Sigmoid colon (tissue), 6 donors: ENCODE measurements at regions not wholly inside any gene's neighbourhood (a gene's known extent, or its start where the extent isn't known, plus 50 kb on each side); places are given as distances from the start of the nearest gene placed in this dataset.

Experiments
- DNase-seq: peaks from one replicate; pipeline ENCODE4 v3.0.0-alpha.2; 2019
- H3K27ac ChIP-seq, 4 donors: fragments of 200-600 bp; sonication (generic); one replicate each; pipeline ENCODE4 v1.5.1; 2016 to 2019; ENCODE audit warnings: mild to moderate bottlenecking in 1 of 4
- H3K27me3 ChIP-seq, 3 donors: fragments of 200-600 bp; sonication (generic); one replicate each; pipeline ENCODE4 v1.5.1; 2019; ENCODE audit warnings: mild to moderate bottlenecking in 1 of 3
- H3K36me3 ChIP-seq, 4 donors: fragments of 200-600 bp; sonication (generic); one replicate each; pipeline ENCODE4 v1.5.1; 2016 to 2019
- H3K4me1 ChIP-seq, 4 donors: fragments of 200-600 bp; sonication (generic); one replicate each; pipeline ENCODE4 v1.5.1; 2017 to 2019
- H3K4me3 ChIP-seq, 4 donors: fragments of 200-600 bp; sonication (generic); one replicate each; pipeline ENCODE4 v1.5.1; 2017 to 2019; ENCODE audit warnings: mild to moderate bottlenecking in 2 of 4, moderate library complexity in 1 of 4
- H3K9me3 ChIP-seq, 4 donors: fragments of 200-600 bp in 3 of 4; sonication (generic) in 3 of 4; one replicate each; pipeline versions ENCODE4 v1.5.1 to v1.6.1; 2013 to 2019
- EP300 ChIP-seq, 4 donors: sonication (generic); formaldehyde crosslinking; IDR thresholded peaks; one replicate each; pipeline ENCODE4 v1.6.1; 2017; ENCODE audit warnings: antibody characterized with exemption in 4 of 4
- POLR2A ChIP-seq, 2 donors: fragments of 450-650 bp; IDR thresholded peaks; one replicate each; pipeline ENCODE4 v1.6.1; 2016; ENCODE audit warnings: antibody characterized with exemption in 2 of 2, mild to moderate bottlenecking in 2 of 2, moderate library complexity in 2 of 2
- POLR2AphosphoS5 ChIP-seq, 4 donors: sonication (generic); formaldehyde crosslinking; IDR thresholded peaks; one replicate each; pipeline ENCODE4 v1.6.1; 2017; ENCODE audit warnings: antibody characterized with exemption in 4 of 4
- WGBS, 2 donors: extraction: QIAGEN DNeasy Blood & Tissue Kit; methylation state at CpG; one replicate each; pipeline ENCODE4 v1.1.7; 2013; 5-methylcytosine and 5-hydroxymethylcytosine counted together
- intact Hi-C: fragments of 100-400 bp; cut with DNase I; formaldehyde crosslinking; loops from one replicate; pipeline ENCODE4 v1.15.1; 2023
- TF ChIP-seq, protein P1 (sequence below), 4 experiments: fragments of 450-650 bp in 3 of 4; fragments of 200-600 bp in 1 of 4; IDR thresholded peaks; one replicate each; pipeline ENCODE4 v1.5.1; 2016 to 2019; ENCODE audit warnings: antibody characterized with exemption in 4 of 4, mild to moderate bottlenecking in 3 of 4, moderate library complexity in 2 of 4
- donor health status: healthy with polysubstance abuse.
- donor health status: healthy.

DNA sequence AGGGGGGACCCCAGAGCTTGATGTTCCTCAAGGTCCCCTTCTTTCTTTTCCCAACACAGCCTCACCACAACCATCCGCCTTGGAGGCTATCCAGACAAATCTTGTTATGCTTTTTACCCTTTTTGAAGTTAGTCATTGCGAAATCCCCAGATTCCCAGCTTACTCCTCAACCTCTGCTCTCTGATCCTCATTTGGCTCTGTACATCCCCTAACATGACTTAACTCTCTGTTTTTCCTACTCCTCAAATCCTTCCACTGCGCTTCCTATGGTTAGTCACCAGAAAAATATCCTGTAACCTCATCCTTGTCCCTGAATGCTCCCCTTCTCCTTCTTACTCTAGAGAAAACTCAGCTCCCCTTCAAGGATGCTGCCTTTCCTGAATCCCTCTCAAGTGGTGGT, 189.1 kb upstream of the POU3F1 start:
- no peak for DNase-seq
- no peaks in the 10 kb centered on the region for H3K9me3 ChIP-seq
- no peak overlapping the region for H3K4me3 ChIP-seq
- H3K4me1 ChIP-seq: no peaks in the 10 kb centered on the region
- TF ChIP-seq POLR2A (IDR thresholded peaks at IDR 0.05) (no peak), POLR2AphosphoS5 (IDR thresholded peaks at IDR 0.05) (no peak), EP300 (IDR thresholded peaks at IDR 0.05) (no peak)
- TF ChIP-seq, protein P1, sequence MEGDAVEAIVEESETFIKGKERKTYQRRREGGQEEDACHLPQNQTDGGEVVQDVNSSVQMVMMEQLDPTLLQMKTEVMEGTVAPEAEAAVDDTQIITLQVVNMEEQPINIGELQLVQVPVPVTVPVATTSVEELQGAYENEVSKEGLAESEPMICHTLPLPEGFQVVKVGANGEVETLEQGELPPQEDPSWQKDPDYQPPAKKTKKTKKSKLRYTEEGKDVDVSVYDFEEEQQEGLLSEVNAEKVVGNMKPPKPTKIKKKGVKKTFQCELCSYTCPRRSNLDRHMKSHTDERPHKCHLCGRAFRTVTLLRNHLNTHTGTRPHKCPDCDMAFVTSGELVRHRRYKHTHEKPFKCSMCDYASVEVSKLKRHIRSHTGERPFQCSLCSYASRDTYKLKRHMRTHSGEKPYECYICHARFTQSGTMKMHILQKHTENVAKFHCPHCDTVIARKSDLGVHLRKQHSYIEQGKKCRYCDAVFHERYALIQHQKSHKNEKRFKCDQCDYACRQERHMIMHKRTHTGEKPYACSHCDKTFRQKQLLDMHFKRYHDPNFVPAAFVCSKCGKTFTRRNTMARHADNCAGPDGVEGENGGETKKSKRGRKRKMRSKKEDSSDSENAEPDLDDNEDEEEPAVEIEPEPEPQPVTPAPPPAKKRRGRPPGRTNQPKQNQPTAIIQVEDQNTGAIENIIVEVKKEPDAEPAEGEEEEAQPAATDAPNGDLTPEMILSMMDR (IDR thresholded peaks at IDR 0.05): no peak
- H3K36me3 ChIP-seq: no peaks in the 10 kb centered on the region
- intact Hi-C loops: no loop called here
- no peak overlapping the region for H3K27ac ChIP-seq
- H3K27me3 ChIP-seq: no peaks in the 10 kb centered on the region
- WGBS, 2 donors: 74 to 78% methylated on average over 3 of the region's 3 CpGs

DNA sequence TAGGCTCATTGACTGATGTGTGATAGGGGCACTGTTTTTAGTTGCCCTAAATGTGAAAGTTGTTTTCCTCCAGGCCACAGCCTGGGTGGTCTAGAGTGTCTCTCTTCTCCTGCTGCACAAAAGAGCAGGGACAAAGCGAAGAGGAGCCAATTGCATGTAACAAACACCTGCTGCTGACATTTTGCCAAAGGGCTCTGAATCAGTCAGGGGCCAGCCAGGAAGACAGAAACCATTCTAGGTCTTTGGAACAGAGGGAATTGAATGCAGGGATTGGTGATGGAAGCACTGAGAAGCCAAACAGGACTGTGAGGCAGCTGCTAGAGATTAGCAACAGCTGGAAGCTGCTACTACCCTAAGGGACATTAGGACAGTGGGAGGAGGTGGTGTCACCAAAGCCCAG, 185.3 kb upstream of the POU3F1 start:
- TF ChIP-seq, protein P1 (IDR thresholded peaks at IDR 0.05): no peak
- TF ChIP-seq POLR2AphosphoS5 (IDR thresholded peaks at IDR 0.05): no peak
- TF ChIP-seq POLR2A (IDR thresholded peaks at IDR 0.05): no peak
- no peak for TF ChIP-seq EP300 (IDR thresholded peaks at IDR 0.05)
- no peak overlapping the region for H3K27ac ChIP-seq
- intact Hi-C loops: no loop called here
- no peak overlapping the region for H3K4me3 ChIP-seq
- 83 to 85% methylated on average over 1 of the region's 1 CpG for WGBS, 2 donors
- DNase-seq: no peak
- no peaks in the 10 kb centered on the region for H3K36me3 ChIP-seq
- H3K4me1 ChIP-seq: no peaks in the 10 kb centered on the region
- H3K9me3 ChIP-seq: no peaks in the 10 kb centered on the region
- no peaks in the 10 kb centered on the region for H3K27me3 ChIP-seq

DNA sequence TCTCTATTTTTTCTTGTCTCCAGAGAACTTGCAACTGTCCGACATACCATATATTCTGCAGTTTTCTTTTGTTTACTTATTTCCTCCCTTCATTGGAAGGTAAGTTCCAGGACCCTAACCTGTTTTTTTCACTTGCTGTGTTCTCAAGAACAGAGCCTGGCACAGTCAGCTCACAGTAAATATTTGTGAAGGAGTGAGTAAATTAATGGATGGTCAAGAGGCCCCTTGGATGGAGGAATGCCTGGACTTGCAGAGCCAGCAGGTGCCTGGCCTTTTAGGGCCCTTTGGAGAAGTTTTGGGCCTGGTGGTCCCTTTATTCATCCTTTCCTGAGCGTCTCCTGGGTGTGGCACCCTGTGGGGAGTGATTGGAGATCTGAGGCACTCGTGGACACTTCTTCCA, 182.1 kb upstream of the POU3F1 start:
- H3K4me3 ChIP-seq: no peak overlapping the region
- DNase-seq: no peak
- no peaks in the 10 kb centered on the region for H3K27me3 ChIP-seq
- intact Hi-C loops: no loop called here
- no peaks in the 10 kb centered on the region for H3K9me3 ChIP-seq
- no peaks in the 10 kb centered on the region for H3K4me1 ChIP-seq
- TF ChIP-seq, protein P1 (IDR thresholded peaks at IDR 0.05): no peak
- TF ChIP-seq EP300 (IDR thresholded peaks at IDR 0.05) (no peak), POLR2A (IDR thresholded peaks at IDR 0.05) (no peak), POLR2AphosphoS5 (IDR thresholded peaks at IDR 0.05) (no peak)
- H3K36me3 ChIP-seq: no peaks in the 10 kb centered on the region
- H3K27ac ChIP-seq: no peak overlapping the region
- 61 to 78% methylated on average over 3 of the region's 3 CpGs for WGBS, 2 donors

DNA sequence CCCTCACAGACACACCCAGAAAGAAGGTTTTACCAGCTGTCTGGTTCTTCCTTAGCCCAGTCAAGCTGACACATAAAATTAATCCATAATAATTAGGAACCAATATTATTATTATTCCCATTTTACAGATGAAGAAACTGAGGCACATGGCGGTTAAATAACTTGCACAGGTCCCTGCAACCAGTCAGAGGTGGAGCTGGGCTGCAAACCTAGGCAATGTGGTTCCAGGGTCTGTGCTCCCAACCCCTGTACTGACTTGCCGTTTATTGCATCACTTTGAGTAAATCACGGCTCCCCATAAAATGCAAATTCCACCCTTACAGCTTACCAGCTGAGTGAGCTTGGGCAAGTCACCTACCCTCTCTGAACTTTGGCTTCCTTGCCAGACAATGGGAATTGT, 179.2 kb upstream of the POU3F1 start:
- Histone ChIP-seq H3K36me3 (no peaks in the 10 kb centered on the region), H3K27ac (no peak overlapping the region), H3K4me1 (no peaks in the 10 kb centered on the region), H3K27me3 (no peaks in the 10 kb centered on the region), H3K4me3 (no peak overlapping the region), H3K9me3 (no peaks in the 10 kb centered on the region)
- 58 to 84% methylated on average over 3 of the region's 3 CpGs for WGBS, 2 donors
- TF ChIP-seq POLR2A (IDR thresholded peaks at IDR 0.05) (no peak), EP300 (IDR thresholded peaks at IDR 0.05) (no peak), POLR2AphosphoS5 (IDR thresholded peaks at IDR 0.05) (no peak)
- TF ChIP-seq, protein P1 (IDR thresholded peaks at IDR 0.05): no peak
- intact Hi-C loops: no loop called here
- no peak for DNase-seq

DNA sequence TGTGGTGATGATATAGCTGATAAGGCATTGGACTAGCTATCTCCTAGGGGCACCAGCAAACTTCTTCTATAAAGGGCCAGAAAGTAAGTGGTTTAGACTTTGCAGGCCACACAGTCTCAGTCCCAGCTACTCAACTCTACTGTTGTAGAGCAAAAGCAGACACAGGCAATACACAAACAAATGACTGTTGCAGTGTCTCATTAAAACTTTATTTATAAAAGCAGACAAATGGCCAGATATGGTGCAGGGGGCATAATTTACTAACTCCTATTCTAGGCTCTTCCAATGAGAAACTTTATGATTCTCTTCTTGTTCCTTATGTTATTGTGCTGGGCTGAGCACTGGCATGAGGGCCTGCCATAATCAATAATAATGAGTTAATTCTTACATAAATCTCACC, 176.8 kb upstream of the POU3F1 start:
- Histone ChIP-seq H3K36me3 (no peaks in the 10 kb centered on the region), H3K4me3 (no peak overlapping the region), H3K27me3 (no peaks in the 10 kb centered on the region), H3K9me3 (no peaks in the 10 kb centered on the region), H3K4me1 (no peaks in the 10 kb centered on the region), H3K27ac (no peak overlapping the region)
- DNase-seq: no peak
- TF ChIP-seq EP300 (IDR thresholded peaks at IDR 0.05) (no peak), POLR2AphosphoS5 (IDR thresholded peaks at IDR 0.05) (no peak), POLR2A (IDR thresholded peaks at IDR 0.05) (no peak)
- TF ChIP-seq, protein P1 (IDR thresholded peaks at IDR 0.05): no peak
- intact Hi-C loops: no loop called here
